Skin of body (tissue), 2 donors: ENCODE measurements at regions not wholly inside any gene's neighbourhood (a gene's known extent, or its start where the extent isn't known, plus 50 kb on each side); places are given as distances from the start of the nearest gene placed in this dataset. TPM values are rescaled to one million over a fixed set of nuclear protein-coding genes. Genes with fewer than 3 reads are reported as not detected.

Experiments
- DNase-seq: peaks from one replicate; lab custom pipeline; 2025; lab: John Stamatoyannopoulos, UW
- small RNA-seq: library from RNA; depleted of rRNA; stranded (forward); fragments of <200 nt; gene quantifications from one replicate; pipeline ENCODE3, GENCODE V24; 2014; ENCODE audit warnings: low replicate concordance

DNA sequence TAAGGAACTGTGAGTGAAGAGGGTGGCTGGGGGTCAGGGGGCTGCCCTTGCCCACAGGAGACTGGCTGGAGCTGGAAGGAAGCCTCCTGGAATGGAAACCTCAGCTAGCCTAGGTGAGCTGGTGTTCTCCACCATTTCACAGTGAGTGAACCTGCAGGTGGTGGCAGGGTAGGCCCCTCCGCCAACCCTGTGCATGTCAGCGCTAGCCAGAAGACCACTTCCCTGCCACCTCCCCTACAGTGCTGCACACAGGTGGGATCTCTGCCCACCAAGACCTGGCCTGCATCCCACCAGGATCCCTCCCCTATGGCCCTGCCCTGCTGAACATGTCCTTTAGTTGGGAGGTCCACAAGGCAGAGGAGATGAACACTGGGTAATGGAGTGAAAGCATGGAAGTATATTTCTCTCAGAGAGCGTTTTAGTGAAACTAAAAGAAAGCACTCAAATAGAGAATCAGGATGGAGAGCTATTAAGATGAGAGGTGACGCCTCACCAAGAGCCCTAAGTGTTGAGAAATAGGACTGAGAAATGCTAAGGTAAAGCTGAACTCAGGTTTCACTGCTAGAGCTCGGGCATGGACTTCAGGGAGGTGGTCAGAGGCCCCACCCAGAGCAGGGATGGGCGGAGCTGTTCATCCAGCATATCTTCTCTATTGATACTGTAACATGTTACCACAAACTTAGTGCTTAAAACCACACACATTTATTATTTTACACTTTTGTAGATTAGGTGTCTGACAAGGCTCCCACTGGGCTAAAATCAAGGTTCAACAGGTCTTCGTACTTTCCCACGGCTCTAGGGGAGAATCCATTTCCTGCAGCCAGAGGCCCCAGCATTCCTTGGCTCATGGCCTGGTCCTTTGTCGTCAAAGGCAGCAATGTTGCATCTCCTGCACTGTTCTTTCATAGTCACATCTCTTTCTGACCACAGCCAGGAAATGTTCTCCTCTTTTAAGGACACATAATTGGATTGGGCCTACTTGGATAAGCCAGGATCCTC, 83.2 kb downstream of the DIRAS2 start:
- DNase-seq, result no peak

Small RNA genes in the stretch of these regions (small RNA-seq; reads per million reads assigned to genes)
- gene AL161629.2 (not detected), gene MIR4290 (not detected)
